GM12878 (cell line): ENCODE measurements at regions not wholly inside any gene's neighbourhood (a gene's known extent, or its start where the extent isn't known, plus 50 kb on each side); places are given as distances from the start of the nearest gene placed in this dataset.

Experiments used
- ATAC-seq: fragments of 200-7000 bp; cut with Tn5 transposase; 3 replicates; pipeline ENCODE4 v1.9.1; 2020; ENCODE audit warnings: mild to moderate bottlenecking, moderate library complexity
- BruUV-seq: library from RNA; stranded (reverse); fragments of 400-500 nt; replicated peaks from 2 replicates; lab custom pipeline; 2021; lab: Mats Ljungman, UMichigan
- CTCF ChIA-PET: fragments of 300-600 bp; sonication (Branson Sonifier 250); formaldehyde crosslinking; extraction: SDS; loops from one replicate; lab custom pipeline; 2021; ENCODE audit warnings: inconsistent platforms; lab: Yijun Ruan, JAX
- POLR2A ChIA-PET: fragments of 350-600 bp; formaldehyde crosslinking; extraction: SDS; loops from one replicate; lab custom pipeline; 2021; ENCODE audit warnings: inconsistent platforms; lab: Charles Lee
- RAD21 ChIA-PET: fragments of 300-600 bp; sonication (Branson Sonifier 250); formaldehyde crosslinking; loops from one replicate; lab custom pipeline; 2023; ENCODE audit warnings: antibody characterized with exemption; ENCODE audit not compliant: unreplicated experiment; lab: Charles Lee
- SMC1A ChIA-PET: fragments of 300-600 bp; sonication (Branson Sonifier 250); formaldehyde crosslinking; loops from one replicate; lab custom pipeline; 2023; ENCODE audit not compliant: unreplicated experiment, uncharacterized antibody; lab: Charles Lee
- DNase-seq: peaks from one replicate; pipeline ENCODE4 v3.0.0-alpha.2; 2011; ENCODE audit warnings: low read depth, low spot score
- FAIRE-seq: peaks from 3 replicates; lab custom pipeline; 2011; peaks lifted over from hg19 to GRCh38; lab: Jason Lieb, UNC
- H2AFZ ChIP-seq: 2 replicates; pipeline ENCODE4 v1.6.0; 2011; ENCODE audit warnings: low read depth, low read length, control low read depth; ENCODE audit not compliant: control insufficient read depth
- H3K27ac ChIP-seq: 2 replicates; pipeline ENCODE4 v1.5.1; 2011; ENCODE audit warnings: control low read depth; ENCODE audit not compliant: control insufficient read depth, insufficient read depth
- H3K27me3 ChIP-seq, 2 experiments: replicated peaks in 1 of 2; 2 replicates each; pipeline versions ENCODE4 v1.6.0 to v1.6.1; 2011; ENCODE audit warnings: low read length in 1 of 2; ENCODE audit not compliant: control insufficient read depth in 2 of 2, insufficient read depth in 2 of 2
- H3K36me3 ChIP-seq, 2 experiments: 2 replicates each; pipeline ENCODE4 v1.5.1; 2011; ENCODE audit warnings: low read length in 1 of 2; ENCODE audit not compliant: control insufficient read depth in 2 of 2, insufficient read depth in 2 of 2
- H3K4me1 ChIP-seq: 2 replicates; pipeline ENCODE4 v1.6.1; 2011; ENCODE audit warnings: mild to moderate bottlenecking, low read length, moderate library complexity, mixed read lengths; ENCODE audit not compliant: control insufficient read depth, insufficient read depth
- H3K4me2 ChIP-seq: 2 replicates; pipeline ENCODE4 v1.6.0; 2011; ENCODE audit warnings: control low read depth; ENCODE audit not compliant: control insufficient read depth, insufficient read depth
- H3K4me3 ChIP-seq: fragments of 200-600 bp; sonication (generic); 2 replicates; pipeline ENCODE4 v1.5.1; 2016
- H3K79me2 ChIP-seq: 2 replicates; pipeline ENCODE4 v1.6.0; 2011; ENCODE audit warnings: low read length; ENCODE audit not compliant: control insufficient read depth, insufficient read depth
- H3K9ac ChIP-seq: 2 replicates; pipeline ENCODE4 v1.8.0; 2011; ENCODE audit warnings: low read length, control low read depth, mixed read lengths; ENCODE audit not compliant: control insufficient read depth, insufficient read depth
- H3K9me3 ChIP-seq: replicated peaks from 3 replicates; pipeline ENCODE4 v1.5.1; 2011; ENCODE audit warnings: mild to moderate bottlenecking, low read length; ENCODE audit not compliant: control insufficient read depth, insufficient read depth
- H4K20me1 ChIP-seq: 2 replicates; pipeline ENCODE4 v1.6.0; 2011; ENCODE audit not compliant: control insufficient read depth, insufficient read depth
- ATF3 ChIP-seq: IDR thresholded peaks from 2 replicates; pipeline ENCODE4 v1.6.1; 2011; ENCODE audit warnings: low read depth, mild to moderate bottlenecking, low read length, moderate library complexity, borderline replicate concordance; ENCODE audit errors: extremely low read depth
- BRCA1 ChIP-seq: IDR thresholded peaks from 2 replicates; pipeline ENCODE4 v1.6.1; 2011; ENCODE audit warnings: low read depth, low read length, improper control_type of control experiment
- EGR1 ChIP-seq, 2 experiments: IDR thresholded peaks; 1 replicate in 1 of 2; 2 replicates in 1 of 2; pipeline ENCODE4 v1.6.1; 2011 to 2012; ENCODE audit warnings: low read depth in 2 of 2, low read length in 2 of 2, borderline replicate concordance in 1 of 2, mild to moderate bottlenecking in 1 of 2, moderate library complexity in 1 of 2
- HCFC1 ChIP-seq: fragments of 150-350 bp; IDR thresholded peaks from 2 replicates; pipeline ENCODE4 v1.6.1; 2014; ENCODE audit warnings: low read length
- MTA2 ChIP-seq: fragments of 450-650 bp; IDR thresholded peaks from 2 replicates; pipeline ENCODE4 v1.6.1; 2016; ENCODE audit warnings: low read depth, mild to moderate bottlenecking, moderate library complexity
- MTA3 ChIP-seq: IDR thresholded peaks from 2 replicates; pipeline ENCODE4 v1.6.1; 2012; ENCODE audit warnings: low read length, inconsistent platforms, borderline replicate concordance
- NR2F1 ChIP-seq: fragments of 450-650 bp; conservative IDR thresholded peaks from 2 replicates; pipeline ENCODE4 v1.6.1; 2017; ENCODE audit warnings: mild to moderate bottlenecking
- PAX5 ChIP-seq: IDR thresholded peaks from 2 replicates; pipeline ENCODE4 v1.6.1; 2011; ENCODE audit warnings: low read depth, low read length, borderline replicate concordance
- SMC3 ChIP-seq: IDR thresholded peaks from 2 replicates; pipeline ENCODE4 v1.6.1; 2011; ENCODE audit warnings: low read length, improper control_type of control experiment, borderline replicate concordance
- SREBF1 ChIP-seq: IDR thresholded peaks from 2 replicates; pipeline ENCODE4 v1.6.1; 2012; ENCODE audit warnings: mild to moderate bottlenecking, low read length
- ZBTB33 ChIP-seq: fragments of 450-650 bp; IDR thresholded peaks from 2 replicates; pipeline ENCODE4 v1.6.1; 2017; ENCODE audit warnings: mild to moderate bottlenecking
- WGBS: methylation state at CpG from one replicate; pipeline ENCODE4 v1.1.6; 2016; ENCODE audit warnings: low lambda C conversion rate; ENCODE audit not compliant: insufficient replicate concordance, insufficient coverage; ENCODE audit errors: missing lambda C conversion rate; 5-methylcytosine and 5-hydroxymethylcytosine counted together
- in situ Hi-C: fragments of 300-500 bp; cut with MboI; formaldehyde crosslinking; loops from 9 replicates; pipeline ENCODE4 v1.14.3; 2018; ENCODE audit warnings: mixed read lengths
- intact Hi-C: fragments of 100-400 bp; cut with micrococcal nuclease; formaldehyde crosslinking; loops from one replicate; pipeline ENCODE4 v1.14.2; 2022; ENCODE audit not compliant: unreplicated experiment

- in situ Hi-C loops = no loop called here
- 26% methylated on average over 5 of the region's 5 CpGs for WGBS
- CTCF ChIA-PET = no interaction called here
Measured at GRCh38 chr22:48874956-48875355, 952.7 kb downstream of the BRD1 start.

More at GRCh38 chr22:48874956-48875355, 952.7 kb downstream of the BRD1 start:
- ChIA-PET SMC1A (no interaction called here), POLR2A (no interaction called here), RAD21 (no interaction called here)
- H3K9ac ChIP-seq = no peak overlapping the region
- intact Hi-C loops = no loop called here
- H3K36me3 ChIP-seq = no peaks in the 10 kb centered on the region
- H3K4me1 ChIP-seq = no peaks in the 10 kb centered on the region
- no peaks in the 10 kb centered on the region for H3K79me2 ChIP-seq
- no TSS peak for BruUV-seq
- ATAC-seq = no peak
- TF ChIP-seq HCFC1 (no peak), MTA2 (no peak), SREBF1 (no peak), SMC3 (no peak), NR2F1 (no peak), BRCA1 (no peak), ATF3 (no peak), PAX5 (no peak), EGR1 (IDR thresholded peaks at IDR 0.05; ENCODE audit: borderline replicate concordance in 1 of 2, low read depth in 2 of 2, low read length in 2 of 2) (no peak), ZBTB33 (no peak), MTA3 (no peak)
- no peaks in the 10 kb centered on the region; the same call in 2 of the 3 replicates for H3K9me3 ChIP-seq
- H3K4me2 ChIP-seq = no peak overlapping the region
- H3K27me3 ChIP-seq = no peaks in the 10 kb centered on the region
- no peak for FAIRE-seq
- no peaks in the 10 kb centered on the region for H4K20me1 ChIP-seq
- no peak overlapping the region for H3K4me3 ChIP-seq
- no peak for DNase-seq
- H3K27ac ChIP-seq = no peak overlapping the region
- no peak overlapping the region for H2AFZ ChIP-seq
